H1 (cell line): ENCODE measurements at regions not wholly inside any gene's neighbourhood (a gene's known extent, or its start where the extent isn't known, plus 50 kb on each side); places are given as distances from the start of the nearest gene placed in this dataset.

ENCODE experiments used
- ASH2L ChIP-seq: fragments of 200-600, 300-600 bp; sonication (generic); IDR thresholded peaks from one replicate; pipeline ENCODE4 v1.7.1; 2017; ENCODE audit warnings: low read length
- ATF2 ChIP-seq: IDR thresholded peaks from 2 replicates; pipeline ENCODE4 v1.6.1; 2012; ENCODE audit warnings: low read length, inconsistent platforms
- CTCF ChIP-seq, 3 experiments: IDR thresholded peaks; 1 replicate in 2 of 3; 2 replicates in 1 of 3; pipeline versions ENCODE4 v1.5.1 to v1.6.1; 2011; ENCODE audit warnings: low read length in 3 of 3, mild to moderate bottlenecking in 3 of 3, inconsistent platforms in 2 of 3, low read depth in 1 of 3, moderate library complexity in 1 of 3; ENCODE audit not compliant: insufficient read depth in 1 of 3; ENCODE audit errors: control extremely low read depth in 1 of 3
- PHF8 ChIP-seq: fragments of 200-600 bp; sonication (generic); conservative IDR thresholded peaks from 2 replicates; pipeline ENCODE4 v1.7.1; 2012; ENCODE audit warnings: low read depth, mild to moderate bottlenecking, inconsistent platforms, low read length, moderate library complexity
- SAP30 ChIP-seq: fragments of 300-600 bp; sonication (generic); IDR thresholded peaks from 2 replicates; pipeline ENCODE4 v1.7.1; 2012; ENCODE audit warnings: low read length, moderate library complexity, mild to moderate bottlenecking, inconsistent platforms; ENCODE audit not compliant: insufficient read depth, insufficient replicate concordance

GRCh38 chr2:8491296-8492027 lies 190.4 kb upstream of the ID2 start (continued):
- TF ChIP-seq CTCF (IDR thresholded peaks at IDR 0.05; ENCODE audit: control extremely low read depth in 1 of 3, insufficient read depth in 1 of 3, low read depth in 1 of 3, low read length in 3 of 3) (no peak), SAP30 (no peak), ASH2L (no peak), ATF2 (no peak), PHF8 (no peak)
